GM12878 (cell line): ENCODE measurements at regions not wholly inside any gene's neighbourhood (a gene's known extent, or its start where the extent isn't known, plus 50 kb on each side); places are given as distances from the start of the nearest gene placed in this dataset.

Experiments used
- ATAC-seq: fragments of 200-7000 bp; cut with Tn5 transposase; 3 replicates; pipeline ENCODE4 v1.9.1; 2020; ENCODE audit warnings: mild to moderate bottlenecking, moderate library complexity
- BruUV-seq: library from RNA; stranded (reverse); fragments of 400-500 nt; replicated peaks from 2 replicates; lab custom pipeline; 2021; lab: Mats Ljungman, UMichigan
- CTCF ChIA-PET: fragments of 300-600 bp; sonication (Branson Sonifier 250); formaldehyde crosslinking; extraction: SDS; loops from one replicate; lab custom pipeline; 2021; ENCODE audit warnings: inconsistent platforms; lab: Yijun Ruan, JAX
- POLR2A ChIA-PET: fragments of 350-600 bp; formaldehyde crosslinking; extraction: SDS; loops from one replicate; lab custom pipeline; 2021; ENCODE audit warnings: inconsistent platforms; lab: Charles Lee
- RAD21 ChIA-PET: fragments of 300-600 bp; sonication (Branson Sonifier 250); formaldehyde crosslinking; loops from one replicate; lab custom pipeline; 2023; ENCODE audit warnings: antibody characterized with exemption; ENCODE audit not compliant: unreplicated experiment; lab: Charles Lee
- SMC1A ChIA-PET: fragments of 300-600 bp; sonication (Branson Sonifier 250); formaldehyde crosslinking; loops from one replicate; lab custom pipeline; 2023; ENCODE audit not compliant: unreplicated experiment, uncharacterized antibody; lab: Charles Lee
- DNase-seq: peaks from one replicate; pipeline ENCODE4 v3.0.0-alpha.2; 2011; ENCODE audit warnings: low read depth, low spot score
- FAIRE-seq: peaks from 3 replicates; lab custom pipeline; 2011; peaks lifted over from hg19 to GRCh38; lab: Jason Lieb, UNC
- H2AFZ ChIP-seq: 2 replicates; pipeline ENCODE4 v1.6.0; 2011; ENCODE audit warnings: low read depth, low read length, control low read depth; ENCODE audit not compliant: control insufficient read depth
- H3K27ac ChIP-seq: 2 replicates; pipeline ENCODE4 v1.5.1; 2011; ENCODE audit warnings: control low read depth; ENCODE audit not compliant: control insufficient read depth, insufficient read depth
- H3K27me3 ChIP-seq, 2 experiments: replicated peaks in 1 of 2; 2 replicates each; pipeline versions ENCODE4 v1.6.0 to v1.6.1; 2011; ENCODE audit warnings: low read length in 1 of 2; ENCODE audit not compliant: control insufficient read depth in 2 of 2, insufficient read depth in 2 of 2
- H3K36me3 ChIP-seq, 2 experiments: 2 replicates each; pipeline ENCODE4 v1.5.1; 2011; ENCODE audit warnings: low read length in 1 of 2; ENCODE audit not compliant: control insufficient read depth in 2 of 2, insufficient read depth in 2 of 2
- H3K4me1 ChIP-seq: 2 replicates; pipeline ENCODE4 v1.6.1; 2011; ENCODE audit warnings: mild to moderate bottlenecking, low read length, moderate library complexity, mixed read lengths; ENCODE audit not compliant: control insufficient read depth, insufficient read depth
- H3K4me2 ChIP-seq: 2 replicates; pipeline ENCODE4 v1.6.0; 2011; ENCODE audit warnings: control low read depth; ENCODE audit not compliant: control insufficient read depth, insufficient read depth
- H3K4me3 ChIP-seq: fragments of 200-600 bp; sonication (generic); 2 replicates; pipeline ENCODE4 v1.5.1; 2016
- H3K79me2 ChIP-seq: 2 replicates; pipeline ENCODE4 v1.6.0; 2011; ENCODE audit warnings: low read length; ENCODE audit not compliant: control insufficient read depth, insufficient read depth
- H3K9ac ChIP-seq: 2 replicates; pipeline ENCODE4 v1.8.0; 2011; ENCODE audit warnings: low read length, control low read depth, mixed read lengths; ENCODE audit not compliant: control insufficient read depth, insufficient read depth
- H3K9me3 ChIP-seq: replicated peaks from 3 replicates; pipeline ENCODE4 v1.5.1; 2011; ENCODE audit warnings: mild to moderate bottlenecking, low read length; ENCODE audit not compliant: control insufficient read depth, insufficient read depth
- H4K20me1 ChIP-seq: 2 replicates; pipeline ENCODE4 v1.6.0; 2011; ENCODE audit not compliant: control insufficient read depth, insufficient read depth
- CBX3 ChIP-seq: fragments of 200-600 bp; sonication (generic); IDR thresholded peaks from 2 replicates; pipeline ENCODE4 v1.6.1; 2016; ENCODE audit warnings: low read depth, borderline replicate concordance
- KLF5 ChIP-seq: fragments of 450-650 bp; IDR thresholded peaks from 2 replicates; pipeline ENCODE4 v1.6.1; 2014; ENCODE audit warnings: mild to moderate bottlenecking; ENCODE audit not compliant: partially characterized antibody
- LARP7 ChIP-seq: fragments of 450-650 bp; IDR thresholded peaks from 2 replicates; pipeline ENCODE4 v1.6.1; 2017; ENCODE audit warnings: mild to moderate bottlenecking
- MTA3 ChIP-seq: IDR thresholded peaks from 2 replicates; pipeline ENCODE4 v1.6.1; 2012; ENCODE audit warnings: low read length, inconsistent platforms, borderline replicate concordance
- NFYB ChIP-seq: IDR thresholded peaks from 2 replicates; pipeline ENCODE4 v1.6.1; 2011; ENCODE audit warnings: low read depth, mild to moderate bottlenecking, low read length, improper control_type of control experiment, moderate library complexity; ENCODE audit not compliant: insufficient read depth
- NR2F1 ChIP-seq: fragments of 450-650 bp; conservative IDR thresholded peaks from 2 replicates; pipeline ENCODE4 v1.6.1; 2017; ENCODE audit warnings: mild to moderate bottlenecking
- RB1 ChIP-seq: fragments of 450-650 bp; formaldehyde crosslinking; IDR thresholded peaks from 2 replicates; pipeline ENCODE4 v1.6.1; 2017; ENCODE audit warnings: mild to moderate bottlenecking, borderline replicate concordance
- RBBP5 ChIP-seq: fragments of 200-600 bp; sonication (generic); conservative IDR thresholded peaks from 2 replicates; pipeline ENCODE4 v1.6.1; 2016
- SUZ12 ChIP-seq: fragments of 200-600 bp; sonication (generic); IDR thresholded peaks from one replicate; pipeline ENCODE4 v1.6.1; 2018; ENCODE audit warnings: antibody characterized with exemption, mild to moderate bottlenecking; ENCODE audit not compliant: unreplicated experiment
- TAF1 ChIP-seq: IDR thresholded peaks from 2 replicates; pipeline ENCODE4 v1.6.1; 2011; ENCODE audit warnings: mild to moderate bottlenecking, low read depth, low read length, borderline replicate concordance
- TARDBP ChIP-seq: IDR thresholded peaks from 2 replicates; pipeline ENCODE4 v1.6.1; 2016; ENCODE audit warnings: borderline replicate concordance
- TBL1XR1 ChIP-seq: IDR thresholded peaks from 2 replicates; pipeline ENCODE4 v1.6.1; 2012; ENCODE audit warnings: low read depth, low read length, improper control_type of control experiment
- TCF3 ChIP-seq: IDR thresholded peaks from 2 replicates; pipeline ENCODE4 v1.6.1; 2012; ENCODE audit warnings: low read depth, mild to moderate bottlenecking, low read length, borderline replicate concordance; ENCODE audit not compliant: insufficient read depth
- ZNF274 ChIP-seq: IDR thresholded peaks from one replicate; pipeline ENCODE4 v1.8.0; 2011; ENCODE audit not compliant: insufficient read length, insufficient read depth
- WGBS: methylation state at CpG from one replicate; pipeline ENCODE4 v1.1.6; 2016; ENCODE audit warnings: low lambda C conversion rate; ENCODE audit not compliant: insufficient replicate concordance, insufficient coverage; ENCODE audit errors: missing lambda C conversion rate; 5-methylcytosine and 5-hydroxymethylcytosine counted together
- in situ Hi-C: fragments of 300-500 bp; cut with MboI; formaldehyde crosslinking; loops from 9 replicates; pipeline ENCODE4 v1.14.3; 2018; ENCODE audit warnings: mixed read lengths
- intact Hi-C: fragments of 100-400 bp; cut with micrococcal nuclease; formaldehyde crosslinking; loops from one replicate; pipeline ENCODE4 v1.14.2; 2022; ENCODE audit not compliant: unreplicated experiment
- TF ChIP-seq, protein P1 (sequence below): IDR thresholded peaks from 2 replicates; pipeline ENCODE4 v1.6.1; 2012; ENCODE audit warnings: low read depth, low read length, improper control_type of control experiment
- TF ChIP-seq, protein P2 (sequence below): fragments of 450-650 bp; IDR thresholded peaks from 2 replicates; pipeline ENCODE4 v1.6.1; 2017; ENCODE audit warnings: low read depth, mild to moderate bottlenecking, moderate library complexity
- TF ChIP-seq, protein P3 (sequence below): fragments of 450-650 bp; IDR thresholded peaks from 2 replicates; pipeline ENCODE4 v1.6.1; 2017; ENCODE audit warnings: borderline replicate concordance

DNA sequence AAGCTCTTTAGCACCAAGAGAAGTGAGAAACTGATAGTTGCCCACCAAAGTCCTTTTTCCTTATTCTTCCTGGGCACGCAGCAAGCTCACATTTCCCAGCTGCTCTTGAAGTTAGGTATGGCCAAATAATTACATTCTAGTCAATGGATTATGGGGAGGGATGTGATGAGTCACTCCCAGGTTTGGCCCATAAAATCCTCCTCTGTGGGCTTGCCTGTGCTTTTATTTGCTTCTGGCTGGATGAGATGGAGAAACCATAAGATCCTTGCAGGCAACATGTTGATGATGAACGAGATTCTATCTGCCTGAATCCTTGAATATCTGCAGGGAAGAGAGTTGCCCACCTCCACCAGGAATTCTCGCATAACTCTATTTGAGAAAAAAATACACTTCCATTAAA, 568.3 kb upstream of the SALL1 start:
- WGBS = 21% methylated on average over 3 of the region's 3 CpGs
- CTCF ChIA-PET = no interaction called here
- intact Hi-C loops = no loop called here

DNA sequence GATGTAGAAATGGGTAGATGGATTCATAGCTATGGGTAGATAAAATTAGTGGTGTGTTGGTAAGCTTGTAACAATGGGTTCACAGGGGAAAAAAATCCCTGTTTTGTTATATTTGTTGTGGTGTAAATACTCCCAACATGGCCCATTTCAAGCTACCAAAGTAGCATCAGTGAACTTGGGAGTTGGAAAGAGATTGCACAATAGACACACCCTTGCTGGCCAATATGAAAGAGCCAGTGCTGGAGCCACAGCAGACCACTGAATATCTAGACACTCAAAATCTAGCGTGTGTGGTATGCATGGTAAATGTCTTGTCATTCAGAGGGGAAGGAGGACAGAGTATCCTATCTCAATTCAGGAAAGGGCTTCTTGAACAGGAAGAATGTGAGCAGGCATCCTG, 565.1 kb upstream of the SALL1 start:
- no peak overlapping the region for H3K4me3 ChIP-seq
- no peaks in the 10 kb centered on the region for H3K36me3 ChIP-seq
- H3K4me1 ChIP-seq = no peaks in the 10 kb centered on the region
- ChIA-PET POLR2A (no interaction called here), RAD21 (no interaction called here), SMC1A (no interaction called here), CTCF (interaction anchor here (1.1 kb wide), 1 partner anchor 18 kb away, joined by 4 read pairs; no protein-coding TSS in a partner anchor)
- intact Hi-C loops (no loop called here), in situ Hi-C loops (no loop called here)
- H3K9me3 ChIP-seq = no peaks in the 10 kb centered on the region
- DNase-seq (no peak), ATAC-seq (no peak), FAIRE-seq (no peak)
- H3K79me2 ChIP-seq = no peaks in the 10 kb centered on the region
- H3K9ac ChIP-seq = no peak overlapping the region
- H2AFZ ChIP-seq = no peak overlapping the region
- WGBS = 0% methylated on average over 1 of the region's 1 CpG
- no TSS peak for BruUV-seq
- H4K20me1 ChIP-seq = no peaks in the 10 kb centered on the region
- no peak overlapping the region for H3K4me2 ChIP-seq
- no peaks in the 10 kb centered on the region for H3K27me3 ChIP-seq
- H3K27ac ChIP-seq = no peak overlapping the region
- TF ChIP-seq TARDBP (no peak), TCF3 (no peak), MTA3 (no peak), RB1 (no peak), LARP7 (no peak), CBX3 (no peak), KLF5 (no peak), RBBP5 (no peak), NR2F1 (no peak), SUZ12 (no peak)
- TF ChIP-seq, protein P1, sequence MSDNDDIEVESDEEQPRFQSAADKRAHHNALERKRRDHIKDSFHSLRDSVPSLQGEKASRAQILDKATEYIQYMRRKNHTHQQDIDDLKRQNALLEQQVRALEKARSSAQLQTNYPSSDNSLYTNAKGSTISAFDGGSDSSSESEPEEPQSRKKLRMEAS = no peak
- TF ChIP-seq, protein P2, sequence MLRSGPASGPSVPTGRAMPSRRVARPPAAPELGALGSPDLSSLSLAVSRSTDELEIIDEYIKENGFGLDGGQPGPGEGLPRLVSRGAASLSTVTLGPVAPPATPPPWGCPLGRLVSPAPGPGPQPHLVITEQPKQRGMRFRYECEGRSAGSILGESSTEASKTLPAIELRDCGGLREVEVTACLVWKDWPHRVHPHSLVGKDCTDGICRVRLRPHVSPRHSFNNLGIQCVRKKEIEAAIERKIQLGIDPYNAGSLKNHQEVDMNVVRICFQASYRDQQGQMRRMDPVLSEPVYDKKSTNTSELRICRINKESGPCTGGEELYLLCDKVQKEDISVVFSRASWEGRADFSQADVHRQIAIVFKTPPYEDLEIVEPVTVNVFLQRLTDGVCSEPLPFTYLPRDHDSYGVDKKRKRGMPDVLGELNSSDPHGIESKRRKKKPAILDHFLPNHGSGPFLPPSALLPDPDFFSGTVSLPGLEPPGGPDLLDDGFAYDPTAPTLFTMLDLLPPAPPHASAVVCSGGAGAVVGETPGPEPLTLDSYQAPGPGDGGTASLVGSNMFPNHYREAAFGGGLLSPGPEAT = no peak

More for the DNA sequence above, 568.3 kb upstream of the SALL1 start:
- BruUV-seq = no TSS peak
- RAD21 ChIA-PET = no interaction called here
- no peak overlapping the region for H3K4me2 ChIP-seq
- POLR2A ChIA-PET = no interaction called here
- H3K9me3 ChIP-seq = no peaks in the 10 kb centered on the region
- no peak overlapping the region for H3K9ac ChIP-seq
- SMC1A ChIA-PET = no interaction called here
- H3K36me3 ChIP-seq = no peaks in the 10 kb centered on the region
- no peak overlapping the region for H3K4me3 ChIP-seq
- H3K79me2 ChIP-seq = no peaks in the 10 kb centered on the region
- H3K4me1 ChIP-seq = no peaks in the 10 kb centered on the region
- H3K27ac ChIP-seq = no peak overlapping the region
- no peak for TF ChIP-seq TAF1
- no peak for TF ChIP-seq ZNF274
- TF ChIP-seq, protein P3, sequence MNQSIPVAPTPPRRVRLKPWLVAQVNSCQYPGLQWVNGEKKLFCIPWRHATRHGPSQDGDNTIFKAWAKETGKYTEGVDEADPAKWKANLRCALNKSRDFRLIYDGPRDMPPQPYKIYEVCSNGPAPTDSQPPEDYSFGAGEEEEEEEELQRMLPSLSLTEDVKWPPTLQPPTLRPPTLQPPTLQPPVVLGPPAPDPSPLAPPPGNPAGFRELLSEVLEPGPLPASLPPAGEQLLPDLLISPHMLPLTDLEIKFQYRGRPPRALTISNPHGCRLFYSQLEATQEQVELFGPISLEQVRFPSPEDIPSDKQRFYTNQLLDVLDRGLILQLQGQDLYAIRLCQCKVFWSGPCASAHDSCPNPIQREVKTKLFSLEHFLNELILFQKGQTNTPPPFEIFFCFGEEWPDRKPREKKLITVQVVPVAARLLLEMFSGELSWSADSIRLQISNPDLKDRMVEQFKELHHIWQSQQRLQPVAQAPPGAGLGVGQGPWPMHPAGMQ = no peak
- TF ChIP-seq TBL1XR1 = no peak
- TF ChIP-seq NFYB = no peak
- H2AFZ ChIP-seq = no peak overlapping the region
- in situ Hi-C loops = no loop called here
- no peaks in the 10 kb centered on the region for H3K27me3 ChIP-seq
- no peak for FAIRE-seq
- no peak for ATAC-seq
- DNase-seq = no peak
- no peaks in the 10 kb centered on the region for H4K20me1 ChIP-seq
